Gastroesophageal sphincter (tissue), 3 donors: ENCODE measurements at regions not wholly inside any gene's neighbourhood (a gene's known extent, or its start where the extent isn't known, plus 50 kb on each side); places are given as distances from the start of the nearest gene placed in this dataset.

Experiments used
- CTCF ChIP-seq, 4 experiments: fragments of 200-600 bp in 2 of 4; fragments of 450-650 bp in 2 of 4; sonication (generic) in 1 of 4; IDR thresholded peaks; one replicate each; pipeline ENCODE4 v1.5.1; 2017 to 2019; ENCODE audit warnings: antibody characterized with exemption in 4 of 4, mild to moderate bottlenecking in 2 of 4, moderate library complexity in 2 of 4
- POLR2A ChIP-seq, 2 donors: fragments of 450-650 bp; IDR thresholded peaks; one replicate each; pipeline ENCODE4 v1.6.1; 2017; ENCODE audit warnings: antibody characterized with exemption in 2 of 2, mild to moderate bottlenecking in 2 of 2, moderate library complexity in 1 of 2
- POLR2AphosphoS5 ChIP-seq: sonication (generic); formaldehyde crosslinking; IDR thresholded peaks from one replicate; pipeline ENCODE4 v1.6.1; 2017; ENCODE audit warnings: antibody characterized with exemption

GRCh38 chr15:97748576-97748975 is 211.9 kb upstream of the ARRDC4 start:
- TF ChIP-seq POLR2AphosphoS5: no peak
- no peak for TF ChIP-seq CTCF (IDR thresholded peaks at IDR 0.05)
- no peak for TF ChIP-seq POLR2A (IDR thresholded peaks at IDR 0.05)
